ENCODE measurements at regions not wholly inside any gene's neighbourhood (a gene's known extent, or its start where the extent isn't known, plus 50 kb on each side); places are given as distances from the start of the nearest gene placed in this dataset.

- TF ChIP-seq CTCF (IDR thresholded peaks at IDR 0.05), result no peak
- no peak for DNase-seq (ENCODE audit: low spot score)
- H3K27ac ChIP-seq, result no peak overlapping the region
- no peak overlapping the region for H3K4me3 ChIP-seq
These were observed 143.6 kb upstream of the ANO5 start for GRCh38 chr11:22049276-22049675.

- no peak for DNase-seq (ENCODE audit: low spot score)
- Histone ChIP-seq H3K27ac (no peak overlapping the region), H3K4me3 (no peak overlapping the region)
- TF ChIP-seq CTCF (IDR thresholded peaks at IDR 0.05), result no peak
These were observed 127.4 kb upstream of the ANO5 start for GRCh38 chr11:22065472-22065871.

- DNase-seq (ENCODE audit: low spot score), result no peak
- H3K4me3 ChIP-seq, result no peak overlapping the region
- no peak overlapping the region for H3K27ac ChIP-seq
- no peak for TF ChIP-seq CTCF (IDR thresholded peaks at IDR 0.05)
These were observed 123.0 kb upstream of the ANO5 start for GRCh38 chr11:22069844-22070243.

- no peak for TF ChIP-seq CTCF (IDR thresholded peaks at IDR 0.05)
- Histone ChIP-seq H3K27ac (no peak overlapping the region), H3K4me3 (no peak overlapping the region)
- DNase-seq (ENCODE audit: low spot score), result no peak
These were observed 116.5 kb upstream of the ANO5 start for GRCh38 chr11:22076271-22076930.

- Histone ChIP-seq H3K27ac (no peak overlapping the region), H3K4me3 (no peak overlapping the region)
- no peak for TF ChIP-seq CTCF (IDR thresholded peaks at IDR 0.05)
- no peak for DNase-seq (ENCODE audit: low spot score)
These were observed 114.8 kb upstream of the ANO5 start for GRCh38 chr11:22078063-22078462.

GRCh38 chr11:22079133-22079872 is 113.6 kb upstream of the ANO5 start:
- no peak overlapping the region for H3K4me3 ChIP-seq
- no peak for TF ChIP-seq CTCF (IDR thresholded peaks at IDR 0.05)
- no peak for DNase-seq (ENCODE audit: low spot score)
- H3K27ac ChIP-seq, result no peak overlapping the region

GRCh38 chr11:22082178-22082577 is 110.7 kb upstream of the ANO5 start:
- Histone ChIP-seq H3K4me3 (no peak overlapping the region), H3K27ac (no peak overlapping the region)
- DNase-seq (ENCODE audit: low spot score), result no peak
- no peak for TF ChIP-seq CTCF (IDR thresholded peaks at IDR 0.05)
